Suppressor macrophage treated with lipopolysaccharide for 4 hours (primary cell): ENCODE measurements at regions not wholly inside any gene's neighbourhood (a gene's known extent, or its start where the extent isn't known, plus 50 kb on each side); places are given as distances from the start of the nearest gene placed in this dataset.

Experiments used
- DNase-seq: peaks from one replicate; pipeline ENCODE4 v3.0.0-alpha.2; 2020

DNA sequence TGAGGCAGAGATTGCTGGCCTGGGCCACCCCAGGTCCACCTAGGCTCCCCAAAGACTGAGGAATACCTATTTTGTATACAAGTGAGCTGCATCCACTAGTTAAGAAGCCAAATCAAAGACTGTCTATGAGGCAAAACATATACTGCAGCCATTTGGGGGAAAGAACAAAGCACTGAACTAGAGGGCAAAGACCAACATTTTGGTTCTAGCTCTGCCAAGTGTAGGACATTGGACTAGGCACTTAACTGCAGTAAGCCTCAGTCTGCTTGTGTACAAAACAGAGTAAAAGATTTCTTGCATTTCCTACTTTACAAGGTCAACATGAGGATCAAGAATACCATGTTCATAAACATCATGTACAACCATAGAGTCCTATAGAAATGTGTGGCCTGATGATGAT lies 94.8 kb upstream of the CYP1B1 start:
- DNase-seq, result no peak

DNA sequence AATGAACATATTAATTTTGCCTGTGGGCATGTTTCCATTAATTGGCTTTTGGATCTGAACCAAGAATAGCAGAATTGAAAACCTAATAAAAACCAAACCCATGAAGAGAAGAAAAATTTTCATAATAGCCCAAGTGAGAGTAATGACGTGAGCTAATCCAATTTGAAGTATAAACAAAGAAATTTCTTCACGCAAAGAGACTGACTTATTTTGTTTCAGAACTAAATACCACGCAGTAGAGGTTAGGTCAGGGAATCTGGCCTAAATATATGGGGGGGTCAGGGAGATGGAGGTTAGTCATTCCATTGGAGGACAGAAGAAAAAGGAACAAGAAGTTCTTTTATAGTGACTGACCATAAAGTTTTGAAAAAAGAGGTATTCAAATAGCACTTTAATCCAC lies 94.1 kb upstream of the CYP1B1 start:
- no peak for DNase-seq

DNA sequence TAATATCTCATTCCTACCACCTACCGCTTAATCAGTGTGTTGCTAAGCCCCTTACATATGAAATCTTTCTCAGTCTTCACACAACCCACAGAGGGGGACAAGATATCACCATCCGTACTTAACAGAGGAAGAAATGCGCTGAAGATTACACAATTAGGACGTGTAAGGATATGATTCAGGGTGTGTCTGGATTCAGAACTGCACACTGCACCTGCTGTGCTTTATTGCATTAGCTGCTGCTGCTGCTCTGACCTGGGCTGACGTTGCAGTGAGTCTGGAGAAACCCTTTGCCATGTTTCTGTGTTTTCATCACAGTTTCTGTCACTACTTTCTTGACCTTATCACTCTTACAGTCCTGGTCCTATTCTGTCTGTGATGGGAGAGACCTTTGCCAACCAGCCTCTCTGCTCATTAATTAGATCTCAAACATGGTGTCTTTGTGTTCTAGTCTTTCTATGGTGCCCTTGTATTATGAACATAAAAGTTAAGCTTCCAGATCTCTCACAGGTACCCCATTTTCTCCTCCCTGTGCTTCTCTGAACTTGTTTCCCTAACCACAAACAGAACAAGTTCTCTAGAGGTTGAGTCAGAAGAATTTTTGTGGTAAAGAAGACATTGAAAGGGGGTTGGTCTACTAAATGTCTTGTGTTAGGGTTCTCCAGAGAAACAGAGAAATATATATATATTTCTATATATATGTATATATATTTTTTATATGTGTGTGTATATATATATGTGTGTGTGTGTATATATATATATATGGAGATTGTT lies 92.9 kb upstream of the CYP1B1 start:
- DNase-seq, result no peak

DNA sequence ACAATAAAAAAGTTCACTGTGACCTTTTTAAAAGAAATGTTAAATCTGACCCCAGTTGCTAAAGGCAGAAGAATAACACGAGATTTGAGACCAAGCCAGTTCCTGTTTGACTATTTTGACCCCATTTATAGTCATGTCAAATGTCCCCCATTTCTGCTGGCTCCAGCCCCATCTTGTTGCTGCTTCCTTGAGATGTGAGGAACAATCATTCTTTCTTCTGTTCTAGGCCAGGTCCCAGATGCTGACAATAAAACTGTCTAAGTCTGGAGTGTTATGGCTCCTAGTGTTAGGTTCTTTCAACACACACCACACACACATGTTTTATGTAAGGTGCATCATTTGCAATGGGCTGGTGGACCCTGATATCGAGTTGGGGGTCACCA lies 92.0 kb upstream of the CYP1B1 start:
- DNase-seq, result no peak

DNA sequence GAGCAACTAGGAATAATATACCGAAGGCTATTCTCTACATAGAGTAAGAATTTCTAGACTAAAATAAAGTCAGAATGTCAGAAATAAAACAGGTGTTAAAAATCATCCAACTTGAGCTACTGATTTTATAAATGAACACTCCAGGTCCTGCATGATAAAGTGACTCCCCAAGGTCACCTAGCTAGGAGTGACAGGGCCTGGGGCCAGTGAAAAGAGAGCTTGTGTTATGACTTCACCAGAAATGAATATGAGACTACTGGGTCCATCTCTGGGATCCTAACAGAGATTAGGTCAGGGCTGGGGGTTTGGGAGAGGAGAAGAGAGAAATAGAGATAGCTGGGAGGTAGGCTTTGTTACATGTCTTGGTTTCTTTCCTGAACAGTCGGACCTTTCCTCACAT lies 89.7 kb upstream of the CYP1B1 start:
- DNase-seq, result no peak

DNA sequence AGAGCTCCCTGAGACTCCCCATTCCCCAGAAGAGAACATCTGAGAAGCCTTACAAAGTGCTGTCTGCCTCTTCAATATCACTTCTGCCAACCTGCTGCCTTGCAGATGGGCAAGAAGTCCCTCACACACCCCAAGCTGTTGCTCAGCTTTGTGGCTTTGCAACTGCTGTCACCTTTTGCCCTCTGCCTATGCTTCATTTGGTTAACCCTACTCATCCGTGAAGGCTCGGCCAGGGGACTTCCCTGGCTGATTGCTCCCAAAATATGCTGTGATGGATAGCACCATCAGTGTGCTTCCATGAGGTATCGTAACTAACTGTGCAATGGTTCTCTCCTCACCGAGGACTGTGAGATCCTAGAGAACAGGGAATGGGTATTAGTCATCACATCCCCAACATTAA lies 88.9 kb upstream of the CYP1B1 start:
- no peak for DNase-seq

DNA sequence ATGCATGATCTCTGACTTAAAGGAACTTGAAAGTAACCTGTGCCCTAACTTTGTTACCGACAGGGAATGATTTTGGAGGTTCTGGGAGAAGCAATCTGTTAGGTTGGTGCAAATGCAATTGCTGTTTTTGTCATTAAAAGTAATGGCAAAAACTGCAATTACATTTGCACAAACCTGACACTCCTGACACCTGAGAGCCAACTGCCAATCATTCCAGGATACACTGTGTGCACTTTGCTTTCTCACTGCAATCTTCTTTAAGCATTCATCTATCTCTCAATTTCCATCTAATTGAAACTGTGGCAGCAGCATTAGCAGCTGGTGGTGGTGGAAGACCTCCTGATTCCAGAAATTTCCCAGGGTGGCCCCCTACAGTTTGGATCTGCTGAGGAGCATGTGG lies 87.6 kb upstream of the CYP1B1 start:
- no peak for DNase-seq

DNA sequence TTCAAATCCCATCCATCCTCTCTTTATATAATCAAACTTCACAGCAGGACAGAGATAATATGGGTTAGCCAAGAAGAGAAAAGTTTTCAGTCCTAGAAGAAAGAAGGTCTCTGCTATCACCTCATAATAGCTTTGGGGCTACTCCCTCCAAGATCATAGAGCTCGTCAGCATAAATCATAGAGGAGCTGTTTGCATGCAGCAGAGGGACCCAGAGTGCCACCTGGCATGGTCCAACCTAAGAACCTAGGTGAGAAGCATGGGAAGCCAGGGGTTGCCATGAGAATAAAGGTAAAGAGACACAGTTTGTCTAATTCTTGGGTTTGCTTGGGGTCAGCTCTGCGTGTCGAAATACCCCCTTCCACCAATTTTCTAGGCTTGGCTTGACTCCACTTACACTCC lies 87.1 kb upstream of the CYP1B1 start:
- no peak for DNase-seq

DNA sequence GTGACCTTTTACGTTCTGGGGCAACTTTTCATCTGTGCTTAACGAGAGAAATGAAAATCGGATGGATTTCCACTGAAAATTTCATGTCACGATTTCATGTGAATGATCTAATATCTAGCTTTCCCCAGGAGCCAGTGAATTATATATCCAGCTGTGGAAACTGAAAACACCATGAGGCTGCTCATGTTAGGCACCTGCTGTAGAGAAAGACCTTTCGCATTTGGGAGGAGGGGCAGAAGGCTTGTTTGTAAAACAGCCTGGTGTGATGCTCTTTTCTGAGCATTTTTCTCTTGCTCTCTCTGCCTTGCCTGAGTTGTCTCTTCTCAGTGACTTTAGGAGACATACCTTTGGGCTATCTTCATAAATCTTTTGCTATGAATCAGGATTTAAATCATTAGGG lies 84.6 kb upstream of the CYP1B1 start:
- DNase-seq, result no peak

DNA sequence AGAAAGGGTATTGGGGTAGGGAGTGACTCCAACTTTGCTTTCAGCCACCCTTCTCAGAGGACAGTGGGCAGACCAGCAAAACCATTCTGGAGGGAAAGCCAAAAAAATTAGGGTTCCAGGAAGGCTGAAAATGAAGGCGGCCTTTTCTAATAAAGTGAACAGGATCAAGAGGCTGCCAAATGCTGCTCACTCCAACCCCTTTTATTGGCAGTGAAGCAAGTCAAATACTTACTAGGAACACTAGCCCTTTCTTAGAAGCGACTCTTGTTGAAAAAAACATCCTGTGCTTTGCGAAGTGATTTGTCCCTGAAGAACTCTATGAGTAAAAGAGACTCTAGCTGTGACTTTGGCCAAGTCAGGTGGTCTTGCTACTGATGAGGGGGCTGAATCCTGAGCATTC lies 83.6 kb upstream of the CYP1B1 start:
- DNase-seq, result no peak

DNA sequence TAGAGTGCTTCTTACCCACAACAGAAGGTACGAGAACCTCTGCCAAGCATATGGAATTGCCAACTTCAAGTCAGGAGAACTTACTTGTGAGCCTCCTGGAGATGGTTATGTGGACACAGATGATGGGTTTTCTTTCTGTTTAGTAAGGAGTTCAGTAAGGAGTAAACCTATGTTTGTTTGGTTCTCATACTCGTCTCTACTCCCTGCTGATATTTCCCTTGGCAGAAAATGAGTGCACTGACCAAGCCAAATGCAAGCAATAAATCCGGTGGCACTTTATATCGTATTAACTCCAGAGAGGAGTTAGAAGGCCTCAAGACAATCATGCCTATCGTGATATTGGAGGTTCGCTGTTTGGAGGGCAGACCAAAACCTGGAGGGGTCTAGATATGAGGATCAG lies 83.2 kb upstream of the CYP1B1 start:
- no peak for DNase-seq

DNA sequence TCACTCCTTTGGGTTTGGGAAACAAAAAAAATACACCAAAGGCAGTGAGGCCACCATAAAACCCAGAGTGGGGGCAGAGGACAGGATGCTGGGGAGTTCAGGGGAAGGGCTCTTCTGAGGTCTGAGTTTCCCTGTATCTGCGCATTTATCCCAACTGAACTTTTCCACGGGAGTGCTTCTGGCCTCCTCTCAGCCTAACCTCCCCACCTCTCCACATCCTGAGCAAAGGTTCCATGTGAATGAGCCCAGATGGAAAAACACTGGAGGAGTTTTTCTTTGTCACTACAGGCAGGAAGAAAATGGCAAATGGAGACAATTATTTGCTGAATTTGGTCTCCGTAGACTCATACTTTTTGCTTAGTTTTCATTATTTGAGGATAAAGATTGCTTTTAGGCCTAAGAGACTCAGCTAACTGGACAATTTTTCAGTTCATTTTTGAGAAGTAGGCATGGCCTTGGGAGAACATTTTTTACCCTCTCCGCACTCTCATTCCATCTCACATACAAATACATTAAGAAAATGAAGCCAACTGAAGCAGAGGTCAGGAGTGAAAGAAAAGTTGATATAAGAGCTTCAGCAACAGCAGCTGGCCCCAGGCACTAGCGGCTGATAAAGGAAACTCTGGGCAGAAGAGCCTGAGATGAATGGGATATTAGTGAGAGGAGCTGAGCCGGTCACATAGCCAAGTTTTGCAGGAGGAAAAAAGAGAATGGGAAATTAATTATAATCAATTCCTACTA lies 82.6 kb upstream of the CYP1B1 start:
- DNase-seq, result no peak

DNA sequence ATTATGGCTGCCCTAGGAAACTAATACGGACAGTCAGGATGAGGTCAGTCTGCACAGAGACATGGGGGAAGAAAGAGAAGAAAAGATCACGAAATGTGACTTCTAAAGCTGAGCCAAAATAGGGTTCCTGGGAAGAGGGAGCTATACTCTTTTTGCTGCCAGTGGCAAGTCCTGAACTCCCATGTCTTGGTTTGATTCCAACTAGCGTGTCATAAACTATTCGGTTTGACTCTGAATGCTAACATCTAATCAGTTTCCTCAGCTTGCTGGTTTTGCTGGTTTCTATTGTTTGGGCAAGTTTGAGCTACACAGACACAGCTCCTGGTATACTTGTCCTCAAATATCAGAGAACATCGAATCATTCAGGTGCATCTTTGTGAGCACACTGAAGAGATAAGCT lies 80.5 kb upstream of the CYP1B1 start:
- DNase-seq, result no peak

DNA sequence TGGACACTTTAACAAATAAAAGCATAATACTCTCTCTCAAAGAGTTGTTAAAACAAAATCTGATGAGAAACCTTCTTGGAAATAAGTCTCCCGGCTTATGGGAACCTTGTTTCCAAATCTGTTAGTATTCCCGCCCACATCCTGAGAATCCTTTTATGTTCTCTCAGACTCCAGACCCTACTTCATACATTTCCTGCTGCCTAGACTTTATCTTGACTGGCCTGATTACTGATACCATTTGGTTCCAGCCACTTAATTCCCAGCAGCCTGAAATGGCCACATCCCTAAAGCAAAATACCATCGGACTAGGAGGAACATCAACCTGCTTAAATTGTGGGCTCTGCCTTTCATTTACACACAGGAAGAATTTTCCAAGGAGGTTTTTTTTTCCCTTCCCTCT lies 79.1 kb upstream of the CYP1B1 start:
- DNase-seq, result no peak

DNA sequence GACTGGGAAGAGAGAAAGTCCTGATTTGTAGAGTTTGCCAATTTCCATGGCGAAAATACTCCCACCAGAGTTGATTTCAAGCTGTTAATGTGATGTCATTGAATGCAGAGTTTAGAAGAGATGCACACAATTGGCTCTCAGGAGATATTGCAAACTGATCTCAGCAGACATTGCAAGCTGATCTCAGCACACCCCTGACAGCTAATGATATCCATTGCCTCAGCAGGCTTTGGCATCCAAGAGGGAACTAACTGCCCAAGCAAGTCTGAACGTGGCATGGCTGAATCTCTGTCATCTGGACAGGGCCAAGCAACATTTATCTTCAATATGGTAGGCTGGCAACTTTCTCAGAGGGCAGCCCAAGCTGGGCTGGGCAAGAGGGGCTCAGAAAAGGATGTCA lies 78.4 kb upstream of the CYP1B1 start:
- peak; percentile 59 for DNase-seq

DNA sequence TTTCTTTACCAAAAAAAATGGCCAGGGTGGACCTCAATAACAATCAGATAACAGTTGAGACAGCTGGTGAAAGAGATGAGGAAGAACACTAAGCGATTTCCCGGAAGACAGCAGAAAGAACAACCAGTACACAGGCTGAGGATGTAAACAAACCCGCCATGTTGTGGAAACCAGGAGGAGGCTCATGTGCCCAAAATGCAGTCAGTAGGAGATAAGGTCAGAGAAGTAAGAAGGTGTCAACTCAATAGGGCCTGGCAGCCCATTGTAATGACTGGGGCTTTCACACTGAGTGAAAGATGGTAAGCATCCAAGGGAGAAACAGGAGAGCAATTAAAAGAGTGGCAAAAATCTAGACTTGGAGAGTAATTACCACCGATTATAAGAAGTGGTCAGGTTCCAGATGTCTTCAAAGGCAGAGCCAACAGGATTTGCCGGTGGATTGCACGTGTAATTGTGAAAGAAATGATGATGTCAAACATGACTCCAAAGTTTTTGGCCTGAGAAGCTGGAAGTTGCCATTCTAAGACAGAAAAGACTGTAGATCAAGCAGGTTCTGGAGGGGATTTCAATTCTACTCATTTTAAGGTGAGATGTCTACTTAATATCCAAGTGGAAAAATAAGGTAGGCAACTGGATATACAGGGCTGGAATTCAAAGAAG lies 77.7 kb upstream of the CYP1B1 start:
- no peak for DNase-seq

DNA sequence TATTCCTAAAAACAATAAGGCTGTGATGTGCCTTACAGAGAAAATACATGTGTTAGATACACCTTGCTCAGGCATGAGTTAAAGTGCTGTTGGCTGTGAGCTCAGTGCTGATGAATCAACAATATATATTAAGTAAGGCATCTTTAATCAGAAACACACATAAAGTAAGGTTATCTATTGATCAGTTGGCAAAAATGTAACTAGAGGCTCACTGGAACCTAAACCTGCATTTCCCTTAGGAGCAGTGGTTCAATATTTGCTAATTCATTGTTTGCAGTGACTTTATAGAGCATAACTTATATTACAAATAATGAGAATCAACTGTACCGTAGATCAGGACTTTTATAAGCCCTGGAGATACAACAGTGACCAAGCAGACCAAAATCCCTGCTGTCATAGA lies 77.0 kb upstream of the CYP1B1 start:
- DNase-seq, result no peak

DNA sequence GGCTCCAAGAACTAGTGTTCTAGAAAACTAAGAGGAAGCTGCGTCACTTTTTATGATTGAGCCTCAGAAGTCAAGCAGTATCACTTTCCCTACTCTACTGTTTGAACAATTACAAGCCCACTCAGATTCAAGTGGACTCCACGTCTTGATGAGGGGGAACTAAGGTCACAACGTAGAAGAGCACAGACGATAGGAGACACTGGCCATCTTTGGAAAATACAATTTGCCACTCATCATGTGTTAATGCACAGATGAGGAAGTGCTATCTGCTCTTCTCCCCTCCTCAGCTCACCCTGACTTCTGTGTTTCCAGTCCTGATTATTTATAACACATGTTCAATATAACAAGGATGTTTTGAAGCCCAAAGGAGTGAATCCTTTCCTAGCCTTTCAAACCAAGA lies 76.1 kb upstream of the CYP1B1 start:
- no peak for DNase-seq

DNA sequence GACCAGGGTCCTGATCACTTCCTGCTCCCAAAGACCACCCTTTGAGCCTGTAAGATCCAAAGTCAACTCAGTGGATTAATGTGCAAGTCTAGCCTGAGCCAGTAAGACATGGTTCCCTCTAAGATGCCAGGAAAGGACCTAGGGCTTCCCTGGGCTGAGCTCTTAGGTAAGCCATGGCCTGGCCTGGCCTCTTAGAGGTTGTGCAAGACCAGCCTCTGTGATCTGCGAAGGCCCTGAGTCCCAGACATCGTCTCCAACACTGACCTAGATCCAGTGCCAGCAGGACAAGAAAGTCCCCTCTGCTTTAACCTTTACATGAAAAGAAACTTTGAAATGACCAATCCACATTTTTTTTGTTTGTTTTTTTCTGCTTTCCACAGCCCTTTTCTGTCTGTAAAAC lies 73.6 kb upstream of the CYP1B1 start:
- DNase-seq, result peak; percentile 54

DNA sequence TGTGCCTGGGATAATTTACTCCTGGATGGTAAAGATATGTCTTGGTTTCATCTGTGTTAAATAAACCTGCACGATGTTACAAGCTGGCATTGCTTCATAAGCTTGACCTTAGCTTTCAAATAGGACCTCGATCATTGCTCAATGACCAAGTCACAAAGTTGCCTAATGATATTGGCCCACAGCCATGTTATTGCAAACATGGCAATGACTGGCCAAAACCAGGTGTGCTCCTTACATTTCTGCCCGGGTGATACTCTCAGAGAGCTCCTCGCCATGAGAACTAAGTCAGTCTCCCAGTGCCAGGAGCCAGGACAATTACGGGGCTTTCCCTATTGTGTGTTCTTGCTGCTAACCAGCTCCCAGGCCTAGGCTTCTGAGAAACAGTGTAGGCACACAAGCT lies 72.5 kb upstream of the CYP1B1 start:
- peak; percentile 83 for DNase-seq

DNA sequence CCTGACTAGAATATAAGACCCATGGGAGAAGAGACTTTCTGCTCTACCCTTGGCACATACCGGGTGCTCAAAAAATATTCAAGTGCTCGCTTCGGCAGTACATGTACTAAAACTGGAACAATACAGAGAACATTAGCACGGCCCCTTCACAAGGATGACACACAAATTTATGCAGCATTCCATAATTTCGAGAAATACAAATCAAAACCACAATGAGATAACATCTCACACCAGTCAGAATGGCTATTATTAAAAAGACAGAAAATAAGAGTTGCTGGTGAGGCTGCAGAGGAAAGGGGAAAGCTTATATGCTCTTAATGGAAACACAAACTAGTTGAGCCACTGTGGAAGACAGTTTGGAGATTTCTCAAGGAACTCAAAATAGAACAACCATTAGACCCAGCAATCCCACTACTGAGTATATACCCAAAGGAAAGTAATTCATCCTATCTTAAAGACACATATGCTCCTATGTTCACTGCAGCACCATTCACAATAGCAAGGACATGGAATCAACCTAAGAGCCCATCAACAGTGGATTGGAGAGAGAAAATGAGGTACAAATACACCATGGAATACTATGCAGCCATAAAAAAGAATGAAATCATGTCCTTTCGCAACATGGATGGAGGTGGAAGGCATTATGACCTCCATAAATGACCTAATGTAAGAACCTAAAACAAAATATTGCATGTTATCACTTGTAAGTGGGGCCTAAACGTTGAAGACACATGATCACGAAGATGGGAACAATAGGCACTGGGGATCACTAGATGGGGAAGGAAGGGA lies 71.6 kb upstream of the CYP1B1 start:
- no peak for DNase-seq

DNA sequence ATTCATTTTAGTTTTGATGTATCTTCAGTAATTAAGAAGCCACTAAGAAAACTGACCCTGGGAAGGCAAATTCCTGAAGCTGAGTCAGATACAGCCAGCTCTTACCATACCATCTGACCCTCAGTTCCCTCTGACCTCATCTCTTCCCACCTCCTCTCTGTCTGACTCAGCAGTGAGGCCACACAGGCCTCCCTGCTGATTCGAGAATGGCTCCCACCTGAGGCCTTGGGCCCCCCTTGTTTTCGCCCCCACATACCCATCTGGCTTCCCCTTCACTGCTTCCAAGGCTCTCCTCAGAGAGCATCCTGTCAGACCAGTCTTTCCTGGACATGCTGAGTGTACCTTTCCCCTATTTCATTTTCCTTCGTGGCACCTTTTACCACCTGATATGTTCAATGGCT lies 71.0 kb upstream of the CYP1B1 start:
- peak; percentile 89 for DNase-seq

DNA sequence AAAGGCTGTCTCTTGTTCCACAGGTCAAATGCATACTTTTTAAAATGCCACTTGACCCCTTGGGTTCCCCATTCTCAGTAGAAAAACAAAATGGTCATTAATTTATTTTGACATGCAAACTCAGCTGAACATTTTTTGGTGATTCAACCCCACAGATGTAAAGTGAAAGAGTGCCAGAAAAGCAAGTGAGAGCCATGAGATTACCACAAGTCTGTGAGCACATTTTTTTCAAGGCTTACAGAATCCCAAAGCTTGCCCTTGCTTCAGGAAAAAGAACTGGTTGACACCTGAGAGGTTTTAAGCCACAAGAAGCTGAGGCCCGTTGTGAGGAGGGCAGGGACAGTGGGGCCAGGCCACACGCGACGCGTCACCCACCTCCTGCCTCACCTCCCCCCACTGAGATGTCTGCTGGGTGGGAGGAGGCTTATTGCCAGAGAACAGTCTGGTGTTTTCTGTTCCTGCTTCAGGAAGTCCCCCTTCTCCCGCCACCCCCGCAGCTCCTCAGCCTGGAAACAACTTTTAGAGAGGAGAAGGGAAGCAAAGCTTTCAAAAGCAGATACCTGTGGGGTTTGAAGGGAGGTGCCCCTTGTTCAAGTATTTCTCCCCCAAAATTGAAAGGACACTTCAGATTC lies 70.4 kb upstream of the CYP1B1 start:
- peak; percentile 85 for DNase-seq
